Stimulated activated CD4-positive, alpha-beta T cell treated with anti-CD3 and anti-CD28 coated beads, Interleukin-4, amount 100 ng/mL, for 4 hours (primary cell): ENCODE measurements at regions not wholly inside any gene's neighbourhood (a gene's known extent, or its start where the extent isn't known, plus 50 kb on each side); places are given as distances from the start of the nearest gene placed in this dataset.
A peak's percentile ranks its signal among the peaks of the same experiment; 100 is the strongest.

Experiments
- DNase-seq, 2 experiments: peaks; one replicate each; pipeline ENCODE4 v3.0.0-alpha.2; 2020

- DNase-seq, result no peak
Measured at GRCh38 chr5:81855591-81855990, 104.7 kb upstream of the SSBP2 start.

GRCh38 chr5:81854915-81855314, 104.0 kb upstream of the SSBP2 start:
- DNase-seq, result no peak

- DNase-seq, result no peak
Measured at GRCh38 chr5:81854485-81854884, 103.6 kb upstream of the SSBP2 start.

DNA sequence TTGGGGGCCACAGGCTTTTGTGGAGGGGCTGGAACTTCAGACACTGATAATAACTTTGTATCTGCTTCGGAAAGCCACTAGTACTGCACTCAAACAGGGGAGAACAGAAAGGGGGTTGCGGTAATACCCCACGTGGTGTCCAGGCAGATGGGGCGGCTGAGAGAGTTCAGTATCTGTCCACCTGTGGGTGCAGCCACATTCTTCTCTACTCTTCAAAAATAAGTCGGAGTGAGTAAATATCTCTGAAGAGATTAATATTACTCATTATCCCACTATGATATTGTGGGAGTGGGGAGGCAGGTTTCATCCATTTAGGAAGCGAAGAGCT, 102.1 kb upstream of the SSBP2 start:
- DNase-seq, result no peak

DNA sequence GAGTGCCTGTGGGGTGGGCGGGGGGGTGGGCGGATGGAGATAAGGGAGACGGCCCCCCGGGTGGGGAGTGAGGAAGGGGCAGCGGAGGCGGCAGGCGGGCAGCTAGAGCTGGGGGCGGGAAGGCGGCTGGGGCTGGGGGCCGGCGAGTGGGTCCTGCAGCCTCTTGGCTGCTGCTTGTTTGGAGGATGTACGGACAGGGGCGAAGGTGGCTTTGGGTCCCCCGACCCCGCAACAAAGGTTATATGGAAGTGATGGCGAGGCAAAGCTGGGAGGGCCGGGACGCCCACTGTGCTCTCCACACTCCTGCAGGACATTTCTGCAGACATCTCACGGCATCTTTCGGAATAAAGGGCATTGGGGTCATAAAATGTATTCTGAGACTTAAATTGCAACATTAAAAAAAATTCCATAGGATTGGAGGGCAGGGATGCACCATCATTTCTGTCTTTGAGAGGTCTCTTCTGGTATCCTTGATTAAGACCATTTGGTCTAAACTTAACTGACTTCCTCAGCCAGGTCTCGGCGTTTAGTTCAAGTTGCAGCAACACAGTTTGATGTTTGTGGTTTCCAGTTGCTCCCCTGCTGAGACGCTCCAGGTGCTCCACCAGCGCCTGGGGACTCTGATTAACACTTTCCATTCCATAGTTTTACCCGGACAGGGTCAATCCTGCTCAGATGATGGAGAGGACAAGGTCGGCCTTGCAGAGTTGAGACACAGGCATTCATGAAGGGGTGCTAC, 101.6 kb upstream of the SSBP2 start:
- DNase-seq, result no peak

DNA sequence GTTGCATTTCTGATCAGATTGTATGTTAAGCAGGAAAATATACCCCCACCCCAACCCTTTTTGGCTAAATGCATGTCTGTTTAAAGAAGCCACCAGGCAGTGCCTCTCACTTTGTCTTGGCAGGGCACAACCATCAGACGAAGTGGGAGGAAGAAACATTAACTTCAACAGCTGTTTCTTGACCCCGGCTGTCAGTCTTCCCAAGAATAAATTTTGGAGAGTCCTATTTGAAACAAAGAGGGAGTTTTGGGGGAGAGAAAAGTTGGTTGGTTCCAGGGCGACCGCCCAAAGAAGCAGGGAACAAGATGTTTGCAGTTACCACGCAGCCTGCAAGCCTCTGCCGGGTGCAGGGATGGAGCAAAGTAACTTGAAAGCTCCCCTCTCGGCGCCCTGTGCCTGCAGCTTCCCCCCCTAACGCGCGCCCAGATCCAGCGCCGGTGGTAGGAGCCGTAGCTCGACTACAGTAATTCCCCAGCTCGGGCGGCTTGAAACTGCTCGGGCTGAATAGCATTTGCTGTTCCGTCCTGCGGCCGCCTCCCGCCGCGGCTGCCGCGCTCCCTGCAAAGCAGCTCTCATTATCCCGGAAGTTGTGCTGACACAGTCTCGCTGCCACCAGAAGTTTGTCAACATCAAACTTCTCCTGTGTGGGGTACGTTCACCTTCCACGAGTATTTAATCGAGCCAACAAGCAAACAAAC, 100.7 kb upstream of the SSBP2 start:
- DNase-seq, result peak; percentile 81 to 83

DNA sequence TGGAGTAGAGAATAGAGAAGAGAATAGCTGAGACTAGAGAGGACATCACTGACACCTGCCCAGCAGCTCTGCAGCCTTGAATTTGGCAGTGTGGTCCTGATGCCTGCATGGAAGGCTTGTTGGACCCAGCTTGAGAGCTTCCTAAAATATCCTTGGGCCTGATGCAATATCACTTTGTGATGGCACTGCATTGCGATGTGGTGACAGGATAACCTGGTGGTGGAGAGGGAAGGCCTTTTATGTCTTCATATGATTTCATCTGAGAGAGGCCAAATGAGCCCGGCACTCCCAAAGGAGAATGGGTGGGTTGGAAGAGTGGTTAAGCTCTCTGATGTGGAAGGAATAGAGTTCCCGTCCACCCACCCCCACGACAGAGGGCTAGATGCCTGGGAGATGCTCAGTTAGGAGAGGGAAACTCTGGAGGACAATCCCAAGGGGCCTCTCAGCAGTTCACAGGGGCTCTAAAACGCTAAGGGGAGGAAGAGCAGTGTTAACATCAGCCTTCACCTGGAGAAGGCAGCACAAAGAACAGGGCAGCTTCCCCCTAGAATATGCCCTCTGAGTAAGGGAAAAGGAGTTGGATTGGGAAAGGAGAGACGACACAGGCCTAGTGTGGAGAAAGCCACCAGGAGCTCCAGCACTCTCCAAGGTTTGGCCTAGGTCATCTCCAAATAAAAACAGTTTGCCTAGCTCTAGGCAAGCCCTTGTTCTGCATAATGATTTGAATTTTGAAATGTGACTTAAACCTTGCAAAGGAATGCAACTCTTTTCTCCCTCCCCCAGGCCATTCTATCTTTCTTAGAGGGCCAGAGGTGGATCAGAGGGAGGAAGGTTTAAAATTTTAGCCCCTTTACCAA, 99.8 kb upstream of the SSBP2 start:
- no peak for DNase-seq

- no peak for DNase-seq
Measured at GRCh38 chr5:81849770-81850367, 99.0 kb upstream of the SSBP2 start.

- DNase-seq, result no peak
Measured at GRCh38 chr5:81848362-81848880, 97.5 kb upstream of the SSBP2 start.

DNA sequence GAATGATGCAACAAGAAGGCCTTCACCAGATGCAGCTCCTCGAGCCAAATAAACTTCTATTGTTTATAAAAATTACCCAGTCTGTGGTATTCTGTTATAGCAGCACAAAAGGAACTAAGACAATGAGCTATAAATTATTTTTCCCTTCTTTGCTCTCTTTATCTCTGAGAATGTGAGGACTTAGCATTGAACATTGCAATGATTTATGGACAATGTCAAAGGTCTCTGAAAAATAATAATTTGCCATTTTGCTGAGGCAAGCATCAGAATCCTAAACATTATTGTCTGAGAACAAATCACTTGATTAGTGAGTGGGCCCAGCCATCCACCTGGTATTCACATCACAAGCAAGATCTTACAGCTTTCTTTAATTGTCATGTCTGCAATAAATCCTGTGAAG, 95.4 kb upstream of the SSBP2 start:
- DNase-seq, result no peak

GRCh38 chr5:81843845-81844244, 92.9 kb upstream of the SSBP2 start:
- no peak for DNase-seq

DNA sequence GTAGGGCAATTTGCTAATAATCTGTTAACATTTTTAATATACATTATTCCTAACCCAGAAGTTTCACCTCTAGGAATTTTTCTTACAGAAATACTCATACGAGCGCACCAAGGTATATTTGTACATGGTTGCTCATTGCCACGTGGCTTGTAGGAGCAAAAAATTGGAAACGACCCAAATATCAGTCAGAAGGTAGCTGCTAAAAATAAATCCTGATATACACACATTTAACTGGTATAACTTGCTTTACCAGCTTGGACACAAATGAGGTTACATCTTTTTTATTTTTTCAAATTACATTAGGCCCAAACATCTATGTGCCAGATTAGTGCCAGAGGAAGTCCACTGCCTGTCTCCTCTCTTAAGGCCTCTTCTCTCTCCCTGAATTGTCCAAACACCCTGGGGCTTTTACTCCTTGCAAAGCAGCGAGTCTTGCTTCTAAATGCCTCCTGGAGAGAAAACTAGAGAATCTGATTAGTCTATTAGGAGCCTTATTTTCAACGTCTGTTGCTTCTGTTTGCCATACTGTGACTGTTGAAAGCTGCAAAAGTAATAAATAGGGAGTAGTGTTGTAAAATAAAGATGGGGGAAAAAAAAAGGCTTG, 92.0 kb upstream of the SSBP2 start:
- DNase-seq, result no peak

GRCh38 chr5:81839034-81839433, 88.1 kb upstream of the SSBP2 start:
- DNase-seq, result no peak

- DNase-seq, result peak in 1 of 2 experiments; percentile 12
Measured at GRCh38 chr5:81838307-81838906, 87.5 kb upstream of the SSBP2 start.

DNA sequence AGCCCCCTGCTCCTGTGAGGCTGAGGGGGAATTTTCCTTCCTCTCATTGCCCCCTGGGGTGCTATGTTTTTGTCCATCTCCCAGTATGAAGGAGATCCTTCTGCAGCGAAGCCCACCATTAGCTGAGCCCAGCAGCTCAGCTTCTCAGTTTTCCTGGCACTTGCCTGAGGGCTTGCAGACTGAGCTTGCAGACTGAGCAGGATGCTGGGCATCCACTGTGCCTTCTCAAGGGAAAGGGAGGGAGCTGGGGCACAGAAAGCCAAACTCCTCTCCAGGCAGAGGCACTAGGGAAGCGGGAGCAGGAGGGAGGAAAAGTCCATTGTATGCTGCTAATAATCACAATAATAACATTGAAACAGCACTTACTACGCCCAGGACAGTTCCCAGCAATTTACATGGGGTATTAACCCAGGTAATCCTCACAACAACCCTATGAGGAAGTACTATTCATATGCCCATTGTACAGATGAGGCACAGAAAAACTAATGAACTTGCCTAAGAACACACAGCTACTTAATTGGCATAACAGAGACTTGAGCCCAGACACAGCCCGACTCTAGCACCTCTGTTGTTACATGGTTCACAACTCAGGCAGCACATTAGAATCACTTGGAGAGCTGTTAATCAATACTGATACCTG, 86.9 kb upstream of the SSBP2 start:
- DNase-seq, result no peak

DNA sequence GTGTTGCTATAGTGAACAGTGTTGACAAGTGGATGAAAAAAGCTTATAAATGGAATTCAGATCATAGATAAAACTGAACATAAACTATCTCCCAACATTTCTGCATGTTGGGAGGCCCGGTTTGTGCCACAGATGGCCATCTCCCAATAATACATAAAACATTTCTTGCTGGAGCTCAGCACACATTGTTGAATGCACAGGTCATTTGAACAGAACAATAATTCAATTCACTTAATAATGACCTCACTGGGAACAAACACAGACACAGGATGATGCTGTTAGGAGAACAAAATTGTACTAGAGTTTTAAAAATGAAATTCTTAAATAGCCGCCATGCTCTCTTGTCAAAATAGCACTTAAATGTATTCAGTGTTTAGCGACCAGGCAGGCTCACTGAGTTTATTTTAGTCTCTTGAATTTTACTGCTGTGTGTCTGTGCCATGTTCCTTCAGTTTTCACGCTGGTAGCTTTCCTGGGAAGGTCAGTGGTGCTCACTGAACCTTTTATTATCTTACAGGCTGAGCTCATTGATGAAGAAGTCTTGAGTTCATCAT, 85.0 kb upstream of the SSBP2 start:
- no peak for DNase-seq

DNA sequence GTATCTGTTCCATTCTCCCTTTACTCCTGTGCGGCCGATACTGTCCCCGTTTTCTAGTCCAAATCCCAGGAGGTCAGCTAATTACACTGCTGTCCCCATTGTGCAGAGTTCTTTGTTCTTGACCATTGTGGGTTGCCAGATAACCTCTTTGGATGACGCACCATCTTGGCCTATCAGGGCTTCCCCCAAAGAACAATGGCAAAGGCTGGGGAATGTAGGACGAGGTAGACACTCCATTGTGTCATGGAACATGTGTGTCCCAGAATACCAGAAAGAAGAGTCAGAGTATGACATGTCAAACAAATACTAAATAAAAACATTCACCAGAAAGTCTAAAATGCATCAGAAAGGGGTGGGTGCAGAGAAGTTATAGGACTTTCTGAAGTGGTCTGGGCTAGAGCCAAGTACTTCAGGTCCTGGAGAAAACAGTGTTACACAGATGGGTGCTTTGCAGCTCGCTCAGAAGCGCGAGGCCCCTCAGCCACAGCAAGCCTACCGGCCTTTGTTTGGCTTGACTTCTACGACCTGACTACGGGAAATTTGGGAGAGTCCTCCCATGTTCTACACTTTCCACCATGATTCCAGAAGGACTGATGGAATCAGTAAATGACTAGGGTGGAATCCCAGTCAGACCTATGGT, 83.2 kb upstream of the SSBP2 start:
- no peak for DNase-seq

DNA sequence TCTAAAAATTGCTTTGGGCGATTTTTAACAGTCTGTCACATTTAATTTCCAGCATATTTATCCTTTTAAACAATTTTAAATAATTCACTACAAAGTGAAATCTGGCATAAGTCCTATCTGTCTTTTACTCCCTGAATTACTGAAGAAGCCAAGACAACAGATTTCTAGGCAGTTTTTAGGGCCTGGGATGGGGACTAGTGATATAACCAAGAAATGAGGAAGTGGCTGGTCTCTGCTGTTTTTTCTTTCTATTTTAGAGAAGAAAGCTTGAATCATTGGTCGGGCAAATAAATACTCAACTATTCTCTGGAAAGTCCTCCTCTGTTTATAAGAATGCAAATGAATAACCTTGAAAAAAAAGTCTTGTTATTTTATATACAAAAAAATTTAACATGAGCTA, 79.7 kb upstream of the SSBP2 start:
- no peak for DNase-seq

- DNase-seq, result no peak
Measured at GRCh38 chr5:81829242-81829641, 78.3 kb upstream of the SSBP2 start.

DNA sequence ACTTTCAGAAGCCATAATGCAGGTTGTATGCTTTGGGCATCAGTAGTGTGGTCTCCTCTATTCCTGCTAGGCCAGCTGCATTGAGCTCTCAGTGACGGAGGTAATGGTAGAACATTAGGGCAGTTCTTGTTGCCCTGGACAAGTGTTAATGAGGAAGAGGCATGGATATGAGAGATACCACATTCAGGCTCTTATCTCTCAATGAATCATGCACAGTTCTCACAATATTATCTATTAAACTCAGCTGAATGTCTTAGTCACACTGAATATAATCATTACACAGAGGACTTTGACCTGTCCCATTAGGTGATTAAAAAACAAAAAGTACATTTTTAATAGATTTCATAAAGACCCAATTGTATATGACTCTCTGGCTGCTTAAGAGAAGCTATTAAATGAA, 76.6 kb upstream of the SSBP2 start:
- no peak for DNase-seq

DNA sequence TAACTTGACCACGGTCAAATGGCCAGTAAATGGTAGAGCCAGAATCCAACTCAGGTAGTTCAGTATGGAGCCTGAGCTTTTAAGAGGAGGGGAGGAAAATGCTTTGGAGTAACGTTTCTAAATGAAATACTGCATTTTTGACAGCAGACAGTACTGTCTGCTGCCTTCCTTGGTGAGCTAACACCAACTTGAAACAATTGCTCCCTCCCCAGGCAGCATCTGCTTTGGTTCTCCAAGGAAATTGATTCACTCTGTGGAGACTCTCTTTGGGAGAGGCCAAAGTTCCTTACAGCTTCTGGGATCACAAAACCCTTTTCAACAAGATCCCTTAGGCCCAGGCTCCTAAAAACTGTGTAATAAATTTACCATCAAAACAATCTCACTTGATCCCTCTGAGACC, 75.2 kb upstream of the SSBP2 start:
- no peak for DNase-seq
